ENCODE measurements at regions not wholly inside any gene's neighbourhood (a gene's known extent, or its start where the extent isn't known, plus 50 kb on each side); places are given as distances from the start of the nearest gene placed in this dataset.
"Not testable (repeated sequence)": the region's sequence is repeated elsewhere in the genome, so short reads cannot be mapped to it uniquely, and the experiment has no call there.

DNA sequence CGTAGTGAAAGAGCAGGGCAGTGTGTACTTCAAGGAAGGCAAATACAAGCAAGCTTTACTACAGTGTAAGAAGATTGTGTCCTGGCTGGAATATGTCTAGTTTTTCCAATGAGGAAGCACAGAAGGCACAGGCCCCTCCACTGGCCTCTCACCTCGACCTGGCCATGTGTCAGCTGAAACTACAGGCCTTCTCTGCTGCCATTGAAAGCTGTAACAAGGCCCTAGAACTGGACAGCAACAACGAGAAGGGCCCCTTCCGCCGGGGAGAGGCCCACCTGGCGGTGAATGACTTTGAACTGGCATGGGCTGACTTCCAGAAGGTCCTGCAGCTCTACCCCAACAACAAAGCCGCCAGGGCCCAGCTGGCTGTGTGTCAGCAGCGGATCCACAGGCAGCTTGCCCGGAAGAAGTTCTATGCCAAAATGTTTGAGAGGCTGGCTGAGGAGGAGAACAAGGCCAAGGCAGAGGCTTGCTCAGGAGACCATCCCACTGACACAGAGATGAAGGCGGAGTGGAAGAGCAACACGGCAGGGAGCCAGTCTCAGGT, 202.2 kb downstream of the SPATA31A6 start:
- not testable (repeated sequence) for TF ChIP-seq POLR2A (IDR thresholded peaks at IDR 0.05; ENCODE audit: extremely low read depth, insufficient read length); MYC (IDR thresholded peaks at IDR 0.05; ENCODE audit: low read depth, low read length)
- TF ChIP-seq, protein P1, sequence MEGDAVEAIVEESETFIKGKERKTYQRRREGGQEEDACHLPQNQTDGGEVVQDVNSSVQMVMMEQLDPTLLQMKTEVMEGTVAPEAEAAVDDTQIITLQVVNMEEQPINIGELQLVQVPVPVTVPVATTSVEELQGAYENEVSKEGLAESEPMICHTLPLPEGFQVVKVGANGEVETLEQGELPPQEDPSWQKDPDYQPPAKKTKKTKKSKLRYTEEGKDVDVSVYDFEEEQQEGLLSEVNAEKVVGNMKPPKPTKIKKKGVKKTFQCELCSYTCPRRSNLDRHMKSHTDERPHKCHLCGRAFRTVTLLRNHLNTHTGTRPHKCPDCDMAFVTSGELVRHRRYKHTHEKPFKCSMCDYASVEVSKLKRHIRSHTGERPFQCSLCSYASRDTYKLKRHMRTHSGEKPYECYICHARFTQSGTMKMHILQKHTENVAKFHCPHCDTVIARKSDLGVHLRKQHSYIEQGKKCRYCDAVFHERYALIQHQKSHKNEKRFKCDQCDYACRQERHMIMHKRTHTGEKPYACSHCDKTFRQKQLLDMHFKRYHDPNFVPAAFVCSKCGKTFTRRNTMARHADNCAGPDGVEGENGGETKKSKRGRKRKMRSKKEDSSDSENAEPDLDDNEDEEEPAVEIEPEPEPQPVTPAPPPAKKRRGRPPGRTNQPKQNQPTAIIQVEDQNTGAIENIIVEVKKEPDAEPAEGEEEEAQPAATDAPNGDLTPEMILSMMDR (IDR thresholded peaks at IDR 0.05; ENCODE audit: low read depth, low read length) = not testable (repeated sequence)
- TF ChIP-seq, protein P2, sequence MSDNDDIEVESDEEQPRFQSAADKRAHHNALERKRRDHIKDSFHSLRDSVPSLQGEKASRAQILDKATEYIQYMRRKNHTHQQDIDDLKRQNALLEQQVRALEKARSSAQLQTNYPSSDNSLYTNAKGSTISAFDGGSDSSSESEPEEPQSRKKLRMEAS (IDR thresholded peaks at IDR 0.05; ENCODE audit: low read depth, low read length) = not testable (repeated sequence)
